H1 (cell line): ENCODE measurements at regions not wholly inside any gene's neighbourhood (a gene's known extent, or its start where the extent isn't known, plus 50 kb on each side); places are given as distances from the start of the nearest gene placed in this dataset.

Source experiments
- CTCF ChIA-PET: fragments of 300-600 bp; sonication (Branson Sonifier 250); formaldehyde crosslinking; loops from one replicate; lab custom pipeline; 2021; ENCODE audit not compliant: partially characterized antibody; lab: Charles Lee
- POLR2A ChIA-PET: fragments of 300-600 bp; sonication (Branson Sonifier 250); formaldehyde crosslinking; loops from one replicate; lab custom pipeline; 2021; ENCODE audit warnings: inconsistent platforms; ENCODE audit not compliant: partially characterized antibody; lab: Charles Lee
- DNase-seq, 2 experiments: peaks; one replicate each; pipeline versions ENCODE4 v3.0.0 to v3.0.0-alpha.2; 2010 to 2022; ENCODE audit warnings: low spot score in 2 of 2, low read depth in 1 of 2, mixed read lengths in 1 of 2
- FAIRE-seq: peaks from 2 replicates; lab custom pipeline; 2011; peaks lifted over from hg19 to GRCh38; lab: Jason Lieb, UNC
- H2AFZ ChIP-seq: 2 replicates; pipeline ENCODE4 v1.8.1; 2012; ENCODE audit warnings: low read length, inconsistent platforms
- H2AK5ac ChIP-seq: 2 replicates; pipeline ENCODE4 v1.6.1; 2013; ENCODE audit warnings: low read depth, low read length
- H2BK120ac ChIP-seq: replicated peaks from 2 replicates; pipeline ENCODE3; 2013; ENCODE audit warnings: low read depth, low read length, inconsistent platforms
- H2BK12ac ChIP-seq: 2 replicates; pipeline ENCODE4 v1.6.1; 2013; ENCODE audit warnings: low read depth, low read length
- H2BK15ac ChIP-seq: 2 replicates; pipeline ENCODE4 v1.6.1; 2013; ENCODE audit warnings: low read length
- H2BK20ac ChIP-seq: 2 replicates; pipeline ENCODE4 v1.6.1; 2013; ENCODE audit warnings: low read length
- H2BK5ac ChIP-seq: 2 replicates; pipeline ENCODE4 v1.6.1; 2013; ENCODE audit warnings: low read depth, low read length
- H3K14ac ChIP-seq: 2 replicates; pipeline ENCODE4 v1.6.1; 2013; ENCODE audit warnings: inconsistent platforms; ENCODE audit not compliant: insufficient read length
- H3K18ac ChIP-seq: 2 replicates; pipeline ENCODE4 v1.6.1; 2013; ENCODE audit warnings: low read length; ENCODE audit errors: extremely low read depth
- H3K23ac ChIP-seq: 2 replicates; pipeline ENCODE4 v1.6.1; 2013; ENCODE audit warnings: inconsistent platforms; ENCODE audit not compliant: insufficient read length
- H3K23me2 ChIP-seq: 2 replicates; pipeline ENCODE4 v1.6.1; 2013; ENCODE audit warnings: low read depth, low read length
- H3K27ac ChIP-seq: 2 replicates; pipeline ENCODE4 v1.6.1; 2011; ENCODE audit warnings: low read depth, low read length, inconsistent platforms
- H3K27me3 ChIP-seq, 4 experiments: replicated peaks in 1 of 4; 1 replicate in 1 of 4; 2 replicates in 3 of 4; pipeline versions ENCODE4 v1.6.1 to v1.8.1; 2011 to 2013; ENCODE audit warnings: low read length in 3 of 4, mild to moderate bottlenecking in 3 of 4, inconsistent platforms in 2 of 4, mixed read lengths in 2 of 4, moderate library complexity in 1 of 4; ENCODE audit not compliant: control insufficient read depth in 3 of 4, insufficient read depth in 3 of 4; ENCODE audit errors: extremely low read depth in 1 of 4
- H3K36me3 ChIP-seq, 4 experiments: 2 replicates each; pipeline versions ENCODE4 v1.6.1 to v1.8.1; 2011 to 2013; ENCODE audit warnings: mild to moderate bottlenecking in 4 of 4, low read length in 3 of 4, moderate library complexity in 2 of 4, control low read depth in 1 of 4, inconsistent platforms in 1 of 4; ENCODE audit not compliant: insufficient read depth in 4 of 4, control insufficient read depth in 2 of 4
- H3K4ac ChIP-seq: replicated peaks from 2 replicates; pipeline ENCODE3; 2013; ENCODE audit warnings: low read length, low read depth, mixed read lengths, inconsistent platforms; ENCODE audit not compliant: insufficient read length
- H3K4me1 ChIP-seq, 4 experiments: replicated peaks in 1 of 4; 1 replicate in 1 of 4; 2 replicates in 3 of 4; pipeline versions ENCODE4 v1.6.1 to v1.8.1; 2011 to 2013; ENCODE audit warnings: low read length in 3 of 4, inconsistent platforms in 2 of 4, mixed read lengths in 1 of 4; ENCODE audit not compliant: insufficient read depth in 4 of 4, control insufficient read depth in 3 of 4
- H3K4me2 ChIP-seq, 2 experiments: 2 replicates each; pipeline versions ENCODE4 v1.6.1 to v1.8.1; 2011 to 2013; ENCODE audit warnings: low read depth in 2 of 2, low read length in 2 of 2, control low read depth in 1 of 2, inconsistent platforms in 1 of 2, mild to moderate bottlenecking in 1 of 2; ENCODE audit not compliant: insufficient read depth in 1 of 2
- H3K4me3 ChIP-seq, 4 experiments: fragments of 200-600, 300-600 bp in 1 of 4; sonication (generic), shearing (Covaris generic), sonication (Bioruptor Twin) in 1 of 4; 2 replicates each; pipeline versions ENCODE4 v1.5.1 to v1.8.1; 2011 to 2016; ENCODE audit warnings: low read length in 4 of 4, low read depth in 3 of 4, control low read depth in 2 of 4, inconsistent platforms in 2 of 4, mild to moderate bottlenecking in 2 of 4, mixed read lengths in 1 of 4, moderate library complexity in 1 of 4; ENCODE audit not compliant: insufficient read depth in 2 of 4; ENCODE audit errors: extremely low read depth in 1 of 4
- H3K56ac ChIP-seq: replicated peaks from 2 replicates; pipeline ENCODE3; 2013; ENCODE audit warnings: low read depth, mild to moderate bottlenecking, mixed read lengths, low read length, inconsistent platforms; ENCODE audit not compliant: insufficient read length
- H3K79me1 ChIP-seq: 2 replicates; pipeline ENCODE4 v1.6.1; 2013; ENCODE audit warnings: low read depth, low read length, control low read depth
- H3K79me2 ChIP-seq, 2 experiments: 2 replicates each; pipeline versions ENCODE4 v1.6.1 to v1.8.1; 2012 to 2013; ENCODE audit warnings: low read length in 2 of 2, mild to moderate bottlenecking in 2 of 2, inconsistent platforms in 1 of 2; ENCODE audit not compliant: insufficient read depth in 2 of 2, control insufficient read depth in 1 of 2
- H3K9ac ChIP-seq, 4 experiments: replicated peaks in 1 of 4; 1 replicate in 1 of 4; 2 replicates in 3 of 4; pipeline versions ENCODE4 v1.6.1 to v1.8.1; 2011 to 2013; ENCODE audit warnings: low read depth in 3 of 4, low read length in 3 of 4, control low read depth in 2 of 4, mild to moderate bottlenecking in 2 of 4, moderate library complexity in 2 of 4, inconsistent platforms in 1 of 4; ENCODE audit errors: extremely low read depth in 1 of 4
- H3K9me3 ChIP-seq, 2 experiments: 2 replicates each; pipeline versions ENCODE4 v1.6.1 to v1.8.1; 2012 to 2013; ENCODE audit warnings: mild to moderate bottlenecking in 2 of 2, moderate library complexity in 2 of 2, control low read depth in 1 of 2, inconsistent platforms in 1 of 2, low read depth in 1 of 2, low read length in 1 of 2, mixed read lengths in 1 of 2; ENCODE audit not compliant: insufficient read depth in 2 of 2
- H4K20me1 ChIP-seq, 2 experiments: replicated peaks in 1 of 2; 2 replicates each; pipeline versions ENCODE3 to v1.8.1; 2011 to 2013; ENCODE audit warnings: inconsistent platforms in 2 of 2, low read length in 2 of 2, mild to moderate bottlenecking in 1 of 2; ENCODE audit not compliant: insufficient read depth in 2 of 2, control insufficient read depth in 1 of 2
- H4K5ac ChIP-seq: 2 replicates; pipeline ENCODE4 v1.6.1; 2013; ENCODE audit warnings: low read length, low read depth, mixed read lengths, inconsistent platforms; ENCODE audit not compliant: insufficient read length
- H4K8ac ChIP-seq: 2 replicates; pipeline ENCODE4 v1.8.0; 2013; ENCODE audit warnings: mild to moderate bottlenecking, moderate library complexity, low read length, inconsistent platforms; ENCODE audit not compliant: insufficient read depth; ENCODE audit errors: extremely low read depth
- H4K91ac ChIP-seq: replicated peaks from 2 replicates; pipeline ENCODE3; 2013; ENCODE audit warnings: low read length, mixed read lengths, inconsistent platforms; ENCODE audit not compliant: insufficient read length
- BRCA1 ChIP-seq: IDR thresholded peaks from 2 replicates; pipeline ENCODE4 v1.6.1; 2012; ENCODE audit warnings: low read depth, low read length, improper control_type of control experiment
- CTBP2 ChIP-seq: IDR thresholded peaks from 2 replicates; pipeline ENCODE4 v1.7.0; 2011; ENCODE audit warnings: borderline replicate concordance, mild to moderate bottlenecking, moderate library complexity, mixed read lengths, low read length; ENCODE audit not compliant: insufficient read depth, insufficient read length
- E2F6 ChIP-seq: IDR thresholded peaks from 2 replicates; pipeline ENCODE4 v1.6.1; 2012; ENCODE audit warnings: inconsistent platforms
- EGR1 ChIP-seq: IDR thresholded peaks from 2 replicates; pipeline ENCODE4 v1.6.1; 2011; ENCODE audit warnings: low read depth, low read length, borderline replicate concordance
- EP300 ChIP-seq, 2 experiments: IDR thresholded peaks; 1 replicate in 1 of 2; 2 replicates in 1 of 2; pipeline ENCODE4 v1.6.1; 2011 to 2012; ENCODE audit warnings: low read depth in 2 of 2, low read length in 2 of 2, mild to moderate bottlenecking in 2 of 2, borderline replicate concordance in 1 of 2, inconsistent platforms in 1 of 2, moderate library complexity in 1 of 2
- GTF2F1 ChIP-seq: IDR thresholded peaks from 2 replicates; pipeline ENCODE4 v1.6.1; 2012; ENCODE audit warnings: low read depth, low read length, improper control_type of control experiment, borderline replicate concordance
- HDAC2 ChIP-seq, 2 experiments: fragments of 300-600 bp in 1 of 2; sonication (generic) in 1 of 2; IDR thresholded peaks; 2 replicates each; pipeline ENCODE4 v1.6.1; 2011 to 2012; ENCODE audit warnings: low read depth in 2 of 2, low read length in 2 of 2, mild to moderate bottlenecking in 2 of 2, moderate library complexity in 2 of 2, borderline replicate concordance in 1 of 2, inconsistent platforms in 1 of 2
- JUN ChIP-seq: IDR thresholded peaks from 2 replicates; pipeline ENCODE4 v1.6.1; 2011; ENCODE audit warnings: low read depth, mild to moderate bottlenecking, improper control_type of control experiment, low read length
- POU5F1 ChIP-seq: IDR thresholded peaks from 2 replicates; pipeline ENCODE4 v1.6.1; 2011; ENCODE audit warnings: low read depth, mild to moderate bottlenecking, low read length, moderate library complexity
- RBBP5 ChIP-seq: IDR thresholded peaks from 2 replicates; pipeline ENCODE4 v1.7.1; 2012; ENCODE audit warnings: low read depth, mild to moderate bottlenecking, inconsistent platforms, low read length, moderate library complexity, borderline replicate concordance
- SIX5 ChIP-seq: IDR thresholded peaks from 2 replicates; pipeline ENCODE4 v1.6.1; 2011; ENCODE audit warnings: mild to moderate bottlenecking, low read depth, low read length
- TBP ChIP-seq: IDR thresholded peaks from 2 replicates; pipeline ENCODE4 v1.6.1; 2011; ENCODE audit warnings: low read depth, low read length, improper control_type of control experiment
- TCF12 ChIP-seq: IDR thresholded peaks from 2 replicates; pipeline ENCODE4 v1.6.1; 2011; ENCODE audit warnings: low read depth, mild to moderate bottlenecking, low read length
- TEAD4 ChIP-seq: IDR thresholded peaks from 2 replicates; pipeline ENCODE4 v1.6.1; 2012; ENCODE audit warnings: low read depth, low read length, inconsistent platforms, mixed read lengths
- ZNF274 ChIP-seq: IDR thresholded peaks from 2 replicates; pipeline ENCODE4 v1.7.0; 2012; ENCODE audit warnings: low read length, borderline replicate concordance; ENCODE audit errors: extremely low read depth
- WGBS, 2 experiments: shearing (Covaris generic) in 1 of 2; methylation state at CpG; one replicate each; pipeline versions ENCODE4 v1.1.6 to v1.1.7; 2013 to 2015; ENCODE audit warnings: low lambda C conversion rate in 2 of 2, mixed read lengths in 2 of 2, inconsistent platforms in 1 of 2, low coverage in 1 of 2, missing lambda C conversion rate in 1 of 2; ENCODE audit not compliant: insufficient replicate concordance in 2 of 2, insufficient coverage in 1 of 2, insufficient read length in 1 of 2; ENCODE audit errors: extremely low coverage in 1 of 2, missing lambda C conversion rate in 1 of 2; 5-methylcytosine and 5-hydroxymethylcytosine counted together

GRCh38 chr2:83747141-83747540, 711.9 kb downstream of the SUCLG1 start:
- no peaks in the 10 kb centered on the region for H3K36me3 ChIP-seq
- no peaks in the 10 kb centered on the region for H3K79me1 ChIP-seq
- H3K27me3 ChIP-seq = no peaks in the 10 kb centered on the region
- no peak overlapping the region for H3K23ac ChIP-seq
- H3K4ac ChIP-seq = no peak overlapping the region
- no peaks in the 10 kb centered on the region for H3K9me3 ChIP-seq
- no peak overlapping the region for H4K5ac ChIP-seq
- no peak overlapping the region for H2AK5ac ChIP-seq
- H3K18ac ChIP-seq = no peak overlapping the region
- H2BK15ac ChIP-seq = no peak overlapping the region
- H4K91ac ChIP-seq = no peak overlapping the region
- peaks cover 0 to 5% (median 0%) of the 10 kb centered on the region in 4 experiments; a peak in 4 of 7 replicates for H3K4me1 ChIP-seq
- no peaks in the 10 kb centered on the region for H3K23me2 ChIP-seq
- H3K9ac ChIP-seq = no peak overlapping the region
- no peak overlapping the region for H2BK12ac ChIP-seq
- no peak overlapping the region for H2BK120ac ChIP-seq
- H2BK20ac ChIP-seq = no peak overlapping the region
- CTCF ChIA-PET = no interaction called here
- 97% methylated on average over 6 of the region's 6 CpGs; no CpG with 5 or more reads in 1 of the 2 experiments for WGBS, 2 experiments
- DNase-seq = no peak
- FAIRE-seq = no peak
- H2BK5ac ChIP-seq = no peak overlapping the region
- H3K4me3 ChIP-seq = no peak overlapping the region
- H3K27ac ChIP-seq = no peak overlapping the region
- no peak overlapping the region for H2AFZ ChIP-seq
- H4K8ac ChIP-seq = no peak overlapping the region
- H4K20me1 ChIP-seq = no peaks in the 10 kb centered on the region
- no peaks in the 10 kb centered on the region for H3K79me2 ChIP-seq
- H3K14ac ChIP-seq = no peak overlapping the region
- no peak overlapping the region for H3K4me2 ChIP-seq
- H3K56ac ChIP-seq = no peak overlapping the region
- POLR2A ChIA-PET = no interaction called here
- TF ChIP-seq HDAC2 (IDR thresholded peaks at IDR 0.05; ENCODE audit: borderline replicate concordance in 1 of 2, low read depth in 2 of 2, low read length in 2 of 2) = no peak
- TF ChIP-seq RBBP5 = no peak
- TF ChIP-seq TEAD4 = no peak
- TF ChIP-seq EP300 (IDR thresholded peaks at IDR 0.05; ENCODE audit: borderline replicate concordance in 1 of 2, low read depth in 2 of 2, low read length in 2 of 2) = no peak
- no peak for TF ChIP-seq CTBP2
- TF ChIP-seq EGR1 = no peak
- no peak for TF ChIP-seq GTF2F1
- no peak for TF ChIP-seq TCF12
- no peak for TF ChIP-seq TBP
- TF ChIP-seq E2F6 = no peak
- no peak for TF ChIP-seq POU5F1
- TF ChIP-seq SIX5 = no peak
- TF ChIP-seq ZNF274 = no peak
- TF ChIP-seq BRCA1 = no peak
- no peak for TF ChIP-seq JUN
